Gastroesophageal sphincter (tissue), 3 donors: ENCODE measurements at regions not wholly inside any gene's neighbourhood (a gene's known extent, or its start where the extent isn't known, plus 50 kb on each side); places are given as distances from the start of the nearest gene placed in this dataset.
"Not testable (repeated sequence)": the region's sequence is repeated elsewhere in the genome, so short reads cannot be mapped to it uniquely, and the experiment has no call there.

Experiments
- POLR2AphosphoS5 ChIP-seq: sonication (generic); formaldehyde crosslinking; IDR thresholded peaks from one replicate; pipeline ENCODE4 v1.6.1; 2017; ENCODE audit warnings: antibody characterized with exemption
- TF ChIP-seq, protein P1 (sequence below), 4 experiments: fragments of 200-600 bp in 2 of 4; fragments of 450-650 bp in 2 of 4; sonication (generic) in 1 of 4; IDR thresholded peaks; one replicate each; pipeline ENCODE4 v1.5.1; 2017 to 2019; ENCODE audit warnings: antibody characterized with exemption in 4 of 4, mild to moderate bottlenecking in 2 of 4, moderate library complexity in 2 of 4

DNA sequence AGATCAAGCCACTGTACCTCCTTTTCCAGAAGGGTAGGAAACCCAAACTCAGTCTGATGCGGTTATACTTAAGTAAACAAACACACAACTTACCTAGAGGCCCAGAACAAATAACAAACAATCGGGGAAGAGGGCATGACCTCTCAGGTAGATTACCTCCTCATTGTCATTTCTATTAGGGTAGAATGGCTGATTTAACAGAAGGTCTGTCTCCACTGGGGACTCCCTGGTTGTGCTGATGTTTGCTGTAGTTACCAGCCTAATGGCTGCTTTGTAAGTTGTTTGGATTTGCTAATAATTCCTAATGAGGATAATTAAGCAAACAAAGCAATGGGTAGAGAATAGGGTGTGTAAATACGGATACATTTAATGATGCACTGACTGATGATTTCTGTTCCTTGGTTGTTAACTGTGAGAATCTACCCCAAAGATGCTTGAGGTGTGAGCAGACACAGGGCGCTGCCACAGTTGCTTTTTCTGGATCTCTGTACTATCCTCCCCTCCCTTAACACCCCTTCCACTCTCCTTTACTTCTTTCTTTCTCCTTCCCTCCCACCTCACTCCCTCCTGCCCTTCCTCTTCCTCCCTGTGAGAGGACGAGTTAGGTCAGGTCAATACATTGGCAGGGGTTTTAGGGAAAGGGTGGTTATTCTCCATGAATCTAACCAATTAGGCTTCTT, 332.0 kb upstream of the FZD8 start:
- TF ChIP-seq, protein P1, sequence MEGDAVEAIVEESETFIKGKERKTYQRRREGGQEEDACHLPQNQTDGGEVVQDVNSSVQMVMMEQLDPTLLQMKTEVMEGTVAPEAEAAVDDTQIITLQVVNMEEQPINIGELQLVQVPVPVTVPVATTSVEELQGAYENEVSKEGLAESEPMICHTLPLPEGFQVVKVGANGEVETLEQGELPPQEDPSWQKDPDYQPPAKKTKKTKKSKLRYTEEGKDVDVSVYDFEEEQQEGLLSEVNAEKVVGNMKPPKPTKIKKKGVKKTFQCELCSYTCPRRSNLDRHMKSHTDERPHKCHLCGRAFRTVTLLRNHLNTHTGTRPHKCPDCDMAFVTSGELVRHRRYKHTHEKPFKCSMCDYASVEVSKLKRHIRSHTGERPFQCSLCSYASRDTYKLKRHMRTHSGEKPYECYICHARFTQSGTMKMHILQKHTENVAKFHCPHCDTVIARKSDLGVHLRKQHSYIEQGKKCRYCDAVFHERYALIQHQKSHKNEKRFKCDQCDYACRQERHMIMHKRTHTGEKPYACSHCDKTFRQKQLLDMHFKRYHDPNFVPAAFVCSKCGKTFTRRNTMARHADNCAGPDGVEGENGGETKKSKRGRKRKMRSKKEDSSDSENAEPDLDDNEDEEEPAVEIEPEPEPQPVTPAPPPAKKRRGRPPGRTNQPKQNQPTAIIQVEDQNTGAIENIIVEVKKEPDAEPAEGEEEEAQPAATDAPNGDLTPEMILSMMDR (IDR thresholded peaks at IDR 0.05), result not testable (repeated sequence)
- not testable (repeated sequence) for TF ChIP-seq POLR2AphosphoS5
